Stimulated activated memory B cell treated with anti-CD40 and anti-IgM and Interleukin-4, amounts not matched to agents 10 μg/mL and 1 μg/mL and 100 μg/mL, for 72 hours (primary cell): ENCODE measurements at regions not wholly inside any gene's neighbourhood (a gene's known extent, or its start where the extent isn't known, plus 50 kb on each side); places are given as distances from the start of the nearest gene placed in this dataset.

ENCODE experiments used
- ATAC-seq: fragments of 150-1000 bp; cut with Tn5 transposase; 2 replicates; pipeline ENCODE4 v1.10.0; 2021
- H3K27ac Mint-ChIP-seq: one replicate; pipeline ENCODE4 v1.8.0; 2022; ENCODE audit warnings: mild to moderate bottlenecking, mixed read lengths
- H3K27me3 Mint-ChIP-seq: one replicate; pipeline ENCODE4 v1.8.0; 2022; ENCODE audit warnings: mixed read lengths
- H3K36me3 Mint-ChIP-seq: one replicate; pipeline ENCODE4 v1.8.0; 2022; ENCODE audit warnings: mixed read lengths
- H3K4me1 Mint-ChIP-seq: one replicate; pipeline ENCODE4 v1.8.0; 2022; ENCODE audit warnings: mixed read lengths
- H3K4me3 Mint-ChIP-seq: one replicate; pipeline ENCODE4 v1.8.0; 2022; ENCODE audit warnings: mild to moderate bottlenecking, moderate library complexity, mixed read lengths
- H3K9me3 Mint-ChIP-seq: one replicate; pipeline ENCODE4 v1.8.0; 2022; ENCODE audit warnings: mixed read lengths

- Mint-ChIP-seq H3K27me3 (no peaks in the 10 kb centered on the region), H3K27ac (no peak overlapping the region), H3K9me3 (peaks cover 16% of the 10 kb centered on the region), H3K4me1 (peaks cover 5% of the 10 kb centered on the region), H3K4me3 (no peak overlapping the region), H3K36me3 (peaks cover 83% of the 10 kb centered on the region)
- ATAC-seq, result no peak
Measured at GRCh38 chr10:49463605-49464004, 67.7 kb upstream of the DRGX start.

- ATAC-seq, result no peak
- H3K27me3 Mint-ChIP-seq, result no peaks in the 10 kb centered on the region
- H3K4me3 Mint-ChIP-seq, result no peak overlapping the region
- H3K9me3 Mint-ChIP-seq, result peaks cover 16% of the 10 kb centered on the region
- peaks cover 5% of the 10 kb centered on the region for H3K4me1 Mint-ChIP-seq
- H3K36me3 Mint-ChIP-seq, result peaks cover 85% of the 10 kb centered on the region
- no peak overlapping the region for H3K27ac Mint-ChIP-seq
Measured at GRCh38 chr10:49458869-49459268, 63.0 kb upstream of the DRGX start.

GRCh38 chr10:49457686-49458085 lies 61.8 kb upstream of the DRGX start:
- H3K4me1 Mint-ChIP-seq, result peaks cover 5% of the 10 kb centered on the region
- no peak overlapping the region for H3K27ac Mint-ChIP-seq
- H3K27me3 Mint-ChIP-seq, result no peaks in the 10 kb centered on the region
- no peak for ATAC-seq
- peaks cover 89% of the 10 kb centered on the region for H3K36me3 Mint-ChIP-seq
- peaks cover 19% of the 10 kb centered on the region for H3K9me3 Mint-ChIP-seq
- H3K4me3 Mint-ChIP-seq, result no peak overlapping the region

GRCh38 chr10:49448924-49449323 lies 53.0 kb upstream of the DRGX start:
- H3K27ac Mint-ChIP-seq, result no peak overlapping the region
- no peaks in the 10 kb centered on the region for H3K27me3 Mint-ChIP-seq
- H3K4me3 Mint-ChIP-seq, result no peak overlapping the region
- ATAC-seq, result no peak
- H3K4me1 Mint-ChIP-seq, result peaks cover 12% of the 10 kb centered on the region
- peaks cover 21% of the 10 kb centered on the region for H3K9me3 Mint-ChIP-seq
- peaks cover 21% of the 10 kb centered on the region for H3K36me3 Mint-ChIP-seq

GRCh38 chr10:49446031-49446430 lies 50.1 kb upstream of the DRGX start:
- H3K27ac Mint-ChIP-seq, result no peak overlapping the region
- H3K27me3 Mint-ChIP-seq, result no peaks in the 10 kb centered on the region
- H3K4me1 Mint-ChIP-seq, result peaks cover 12% of the 10 kb centered on the region
- peaks cover 20% of the 10 kb centered on the region for H3K36me3 Mint-ChIP-seq
- ATAC-seq, result no peak
- H3K4me3 Mint-ChIP-seq, result no peak overlapping the region
- H3K9me3 Mint-ChIP-seq, result peaks cover 8% of the 10 kb centered on the region
